CD4-positive, alpha-beta T cell treated with Interleukin-21 for 1 hour (primary cell): ENCODE measurements at regions not wholly inside any gene's neighbourhood (a gene's known extent, or its start where the extent isn't known, plus 50 kb on each side); places are given as distances from the start of the nearest gene placed in this dataset.
"Not testable (repeated sequence)": the region's sequence is repeated elsewhere in the genome, so short reads cannot be mapped to it uniquely, and the experiment has no call there.

ENCODE experiments used
- DNase-seq: peaks from one replicate; pipeline ENCODE4 v3.0.0-alpha.2; 2020

DNA sequence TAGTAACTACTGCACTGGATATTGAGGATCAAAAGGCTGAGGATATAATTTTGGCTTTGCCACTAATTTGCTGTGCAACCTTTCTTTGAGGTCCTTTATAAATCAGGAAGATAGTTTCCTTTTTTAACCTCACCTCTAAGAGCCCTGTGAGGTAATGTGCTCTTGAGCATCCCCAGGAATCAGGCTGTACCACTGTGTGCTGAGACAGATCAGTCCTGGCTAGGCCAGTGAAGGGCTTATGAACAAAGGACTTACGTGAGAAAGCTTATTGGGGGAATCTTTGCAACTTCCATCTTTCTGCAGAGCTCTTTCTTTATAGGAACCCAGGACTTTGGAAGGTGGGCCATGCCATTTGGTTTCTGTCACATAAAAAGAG lies 188.9 kb downstream of the SIPA1L2 start:
- DNase-seq = no peak

DNA sequence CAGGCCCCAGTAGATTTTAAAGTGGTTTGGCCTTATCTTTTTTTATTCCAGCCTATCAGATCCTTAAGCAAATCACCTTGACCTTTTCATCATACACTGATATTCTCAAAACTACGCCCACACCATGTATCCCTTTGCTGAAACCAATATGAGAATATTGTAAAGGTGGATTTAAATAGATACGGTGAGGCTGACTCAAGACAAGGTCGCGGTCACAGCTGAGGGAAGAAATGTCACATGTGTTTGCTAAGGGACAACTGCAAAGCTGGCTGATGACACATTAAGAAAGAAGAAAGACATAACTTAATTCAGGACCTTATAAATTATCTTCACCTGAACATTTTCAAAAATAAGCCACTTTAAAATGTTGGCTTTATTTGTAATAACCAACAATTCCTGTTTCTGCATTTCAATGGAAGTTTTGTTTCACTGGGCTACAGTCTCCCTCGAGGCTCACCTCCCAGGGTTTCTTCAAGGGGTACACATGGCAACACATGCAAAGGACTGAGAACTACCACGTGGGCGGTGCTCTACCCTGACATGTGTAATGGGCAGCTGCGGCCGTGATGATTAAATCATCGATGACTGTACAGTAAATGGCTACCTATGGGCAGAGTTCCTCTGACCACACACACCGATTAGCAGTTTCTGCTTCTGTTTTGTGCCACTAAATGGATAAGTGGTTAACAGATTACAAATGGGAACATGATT lies 189.5 kb downstream of the SIPA1L2 start:
- DNase-seq = no peak

DNA sequence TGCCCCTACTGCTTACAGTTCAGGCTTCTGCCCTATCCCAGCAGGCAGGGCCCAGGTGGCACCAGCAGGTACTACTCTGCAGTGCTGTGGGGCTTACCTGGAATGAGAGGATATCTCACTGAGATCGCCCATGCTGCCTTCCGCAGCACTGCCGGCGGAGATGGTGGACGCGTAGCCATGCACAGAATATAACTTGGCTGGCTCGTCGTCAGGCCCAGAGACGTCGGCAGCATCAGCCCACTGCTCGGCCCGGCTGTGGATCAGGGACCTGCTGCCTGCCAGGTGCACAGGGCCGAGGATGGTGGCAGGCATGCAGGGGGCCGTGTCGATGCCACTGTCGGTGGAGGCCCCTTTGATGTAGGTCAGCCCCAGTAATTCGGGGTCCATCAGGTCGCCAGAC lies 190.9 kb downstream of the SIPA1L2 start:
- DNase-seq = no peak

DNA sequence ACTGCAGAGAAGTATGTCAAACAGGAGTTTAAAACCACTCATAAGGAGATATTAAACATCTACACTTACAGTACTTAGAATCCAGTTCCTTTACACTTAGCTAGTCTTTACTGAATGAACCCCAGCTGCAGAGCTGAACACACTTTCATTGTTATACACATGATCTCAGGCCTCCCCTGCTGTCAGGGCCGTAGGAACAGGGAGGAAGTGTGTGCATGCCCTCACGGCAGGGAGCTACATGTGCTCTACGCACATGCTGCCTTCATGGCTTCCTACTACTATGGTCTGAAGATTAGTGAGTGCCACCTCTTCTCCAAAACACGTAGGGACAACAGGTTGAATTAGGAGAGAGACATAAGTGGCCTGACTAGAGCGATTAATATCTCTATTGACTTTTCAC lies 191.5 kb downstream of the SIPA1L2 start:
- DNase-seq = no peak

DNA sequence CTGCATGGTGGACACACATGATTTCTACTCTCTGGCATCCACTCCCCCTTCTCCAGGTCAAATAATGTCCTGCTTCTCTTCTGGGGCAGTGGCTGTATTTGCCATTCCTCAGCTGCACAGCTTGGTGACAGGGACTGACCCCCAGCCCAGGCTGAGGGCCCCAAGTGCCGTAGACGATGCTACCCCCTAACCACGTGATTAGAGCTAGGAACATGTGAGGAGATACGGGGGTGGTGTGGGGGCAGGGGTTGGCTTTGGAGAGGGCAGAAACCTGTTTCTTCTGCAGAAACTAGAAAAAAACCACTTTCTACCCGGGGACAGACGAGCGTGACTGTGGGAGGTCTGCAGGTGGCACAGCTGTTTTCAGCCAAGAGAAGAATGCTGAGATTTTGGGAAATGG lies 192.4 kb downstream of the SIPA1L2 start:
- no peak for DNase-seq

DNA sequence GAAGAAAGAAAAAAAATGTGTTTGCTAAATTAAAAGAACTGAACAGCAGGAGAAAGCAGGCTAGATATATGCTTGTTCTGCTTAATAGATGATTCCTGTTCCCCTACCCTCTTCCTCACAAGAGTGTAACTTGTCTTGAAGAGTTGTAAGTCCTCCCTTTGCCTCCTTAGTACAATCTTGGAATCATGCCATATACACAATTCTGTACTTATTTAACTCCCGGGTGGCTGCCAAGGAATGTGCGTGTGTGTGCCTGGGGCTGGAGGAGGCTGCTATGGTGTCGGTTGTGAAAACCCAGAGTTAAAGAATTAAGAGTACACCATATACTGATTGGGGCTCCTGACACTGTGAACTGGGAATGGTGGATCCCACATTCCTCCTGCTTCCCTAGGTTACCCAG lies 194.2 kb downstream of the SIPA1L2 start:
- DNase-seq = no peak

DNA sequence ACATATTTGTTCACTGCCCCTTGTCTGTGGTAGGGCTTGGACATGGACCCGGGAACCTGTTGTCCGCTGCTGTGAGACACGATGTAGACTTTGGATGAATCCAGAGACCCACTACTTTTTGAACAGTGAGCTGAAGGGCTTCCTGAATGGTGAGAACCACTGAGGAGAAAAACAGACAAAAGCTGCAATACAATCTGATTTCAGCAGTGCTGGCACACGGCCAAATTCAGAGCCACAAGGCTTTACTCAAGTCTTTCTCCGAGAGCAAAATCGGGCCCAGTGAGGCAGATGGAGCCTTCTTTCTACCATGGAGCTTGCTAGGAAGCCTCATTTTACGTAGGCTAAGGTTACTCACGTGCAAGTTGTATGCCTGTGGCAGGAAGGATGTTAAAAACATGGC lies 197.6 kb downstream of the SIPA1L2 start:
- DNase-seq = no peak

DNA sequence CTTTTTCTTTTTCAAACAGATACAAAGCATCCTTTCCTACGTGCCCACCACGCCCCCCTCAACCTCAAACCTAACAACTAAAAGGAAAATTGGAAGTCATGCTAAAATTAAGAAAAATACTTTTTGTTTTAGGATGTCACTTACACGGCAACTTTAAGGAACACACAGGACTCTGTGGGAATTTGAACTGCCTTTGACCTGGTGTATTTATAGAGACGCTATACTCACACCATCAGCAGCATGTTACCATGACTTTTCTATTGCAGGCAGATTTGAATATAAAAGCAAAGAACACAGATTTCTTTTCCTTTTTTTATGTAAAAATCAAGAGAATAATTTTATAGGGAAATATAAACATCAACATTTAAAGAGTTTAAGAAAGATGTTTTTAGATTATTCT lies 198.2 kb downstream of the SIPA1L2 start:
- DNase-seq = no peak

DNA sequence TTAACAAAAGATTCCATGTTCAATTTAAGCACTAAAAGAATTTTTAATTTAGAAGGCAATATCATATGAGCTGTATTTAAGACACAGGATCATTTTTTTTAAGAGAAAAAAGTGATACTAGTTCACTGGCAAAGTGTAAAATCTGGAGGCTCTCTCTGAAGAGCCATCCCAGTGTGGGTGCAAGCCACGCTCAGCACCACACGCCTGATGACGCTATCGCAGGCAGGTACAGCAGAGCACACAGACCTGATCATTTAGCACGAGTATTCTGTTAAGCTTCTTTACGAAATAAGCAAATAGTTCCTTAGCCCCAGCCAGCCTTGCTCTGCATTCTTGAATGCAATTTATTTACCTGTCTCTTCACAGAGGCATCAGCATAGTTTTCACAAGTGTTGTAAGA lies 198.6 kb downstream of the SIPA1L2 start:
- no peak for DNase-seq

DNA sequence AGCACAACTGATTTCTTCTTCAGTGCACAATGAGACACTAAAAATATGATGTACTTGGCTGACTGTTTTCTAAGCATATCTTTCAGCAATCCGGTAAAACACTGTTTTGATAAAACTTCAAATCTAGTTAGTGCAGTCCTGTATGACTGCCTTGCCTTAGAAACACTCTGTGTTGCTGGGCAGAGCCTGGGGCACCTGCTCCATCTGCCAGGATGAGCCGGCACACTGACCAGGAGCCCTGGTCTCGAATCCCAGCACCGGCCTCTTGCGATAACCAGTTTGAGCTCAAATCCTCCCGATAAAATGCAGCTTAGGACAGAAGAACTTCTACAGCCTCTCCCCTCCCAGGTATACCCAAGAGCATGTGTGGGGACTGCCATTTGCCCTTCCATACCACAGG lies 199.5 kb downstream of the SIPA1L2 start:
- no peak for DNase-seq

DNA sequence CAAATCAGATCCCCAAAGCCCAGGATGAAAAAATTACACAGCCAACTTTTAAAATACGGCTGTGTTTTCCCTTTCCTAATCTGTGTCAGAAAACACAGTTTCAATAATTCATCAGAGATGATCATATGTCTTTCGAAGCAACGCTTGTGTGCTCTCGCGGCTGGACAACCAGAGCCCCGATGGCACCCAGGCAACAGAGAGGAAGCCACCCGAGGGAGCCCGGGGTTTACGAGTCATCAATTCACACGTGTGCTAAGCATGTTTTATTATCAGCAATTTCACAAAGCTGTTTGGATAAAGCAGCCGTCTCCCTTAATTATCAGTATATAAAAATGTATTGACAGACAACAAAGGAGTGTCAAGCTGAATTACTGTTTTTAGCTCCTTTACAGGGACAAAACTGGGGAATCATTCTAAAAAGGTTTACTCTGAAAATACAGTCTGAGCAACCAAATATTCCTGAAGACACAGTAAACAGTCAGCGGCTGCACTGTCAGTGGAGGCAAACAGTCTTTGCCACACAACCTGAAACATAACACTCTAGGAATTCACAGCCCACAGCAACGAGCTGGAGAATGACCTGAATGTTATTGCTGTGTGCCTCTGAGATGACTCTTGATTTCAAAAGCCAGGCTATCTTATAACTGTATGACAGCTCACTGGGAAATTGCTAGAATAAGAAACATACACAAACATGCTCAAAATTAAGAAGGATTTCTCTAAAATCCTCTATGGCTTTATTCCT lies 201.0 kb downstream of the SIPA1L2 start:
- no peak for DNase-seq

DNA sequence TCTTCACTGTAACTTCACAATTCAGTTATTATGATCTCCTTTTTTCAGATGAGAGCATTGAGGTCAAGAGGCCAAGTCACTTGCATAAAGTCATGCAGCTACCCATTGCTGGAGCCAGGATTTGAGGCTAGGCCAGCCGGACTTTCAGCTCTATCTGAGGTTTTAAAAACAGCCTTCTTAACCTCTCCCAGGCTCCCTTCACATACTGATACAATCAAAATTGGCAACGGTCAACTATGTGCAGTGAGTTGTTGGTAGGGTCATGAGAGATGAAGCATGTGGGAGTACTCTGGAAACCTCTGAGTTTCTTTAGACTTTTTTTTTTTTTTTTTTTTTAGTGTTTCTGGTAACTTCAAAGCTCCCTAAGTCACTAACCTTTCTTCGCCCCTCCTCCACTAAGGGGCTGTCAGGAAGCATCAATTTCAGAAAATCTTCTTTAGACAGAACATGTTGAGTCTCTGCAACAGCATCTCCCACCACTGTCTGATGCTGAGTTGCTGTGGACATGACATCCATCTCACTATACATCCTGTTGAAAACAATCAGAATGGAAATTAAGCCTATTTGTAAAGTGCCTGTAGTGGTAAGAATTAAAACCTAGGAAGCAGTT lies 201.8 kb downstream of the SIPA1L2 start:
- DNase-seq = no peak

DNA sequence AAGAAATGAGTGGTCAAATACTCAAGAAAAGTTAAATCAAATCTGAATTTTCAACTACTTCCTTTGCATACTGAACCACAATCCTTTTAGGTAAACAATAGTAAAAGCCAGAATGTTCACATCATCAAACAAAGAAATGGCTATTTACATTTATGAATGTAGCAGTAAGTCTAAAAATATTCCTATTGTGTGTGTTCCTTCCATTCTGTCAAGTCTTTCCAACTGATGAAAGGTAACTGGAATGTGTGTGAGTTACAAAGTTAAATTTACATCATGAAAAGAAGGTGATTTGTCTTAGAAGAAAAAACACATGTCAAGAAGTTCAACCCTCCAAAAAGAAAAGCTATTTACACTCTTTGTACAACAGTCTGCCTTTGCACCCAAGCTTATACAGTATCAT lies 203.1 kb downstream of the SIPA1L2 start:
- no peak for DNase-seq

DNA sequence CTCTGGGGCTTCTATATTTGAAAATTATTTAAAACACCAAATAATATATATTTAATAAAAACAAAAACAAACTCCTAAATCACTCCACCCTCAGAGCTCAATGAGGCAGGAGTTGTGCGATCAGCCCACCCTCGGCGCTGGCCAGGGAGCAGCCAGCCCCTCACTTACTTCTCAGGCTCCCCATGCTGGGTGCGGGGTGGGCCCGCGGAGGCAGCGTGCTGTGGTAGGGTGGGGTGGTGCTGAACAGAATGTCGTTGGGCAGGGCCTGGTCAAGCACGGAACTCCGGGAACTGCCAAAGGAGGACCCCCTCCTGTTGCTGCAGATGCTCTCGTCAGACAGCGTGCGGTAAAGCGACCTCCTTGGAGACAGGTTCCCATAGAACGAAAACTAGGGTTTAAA lies 204.5 kb downstream of the SIPA1L2 start:
- DNase-seq = no peak

DNA sequence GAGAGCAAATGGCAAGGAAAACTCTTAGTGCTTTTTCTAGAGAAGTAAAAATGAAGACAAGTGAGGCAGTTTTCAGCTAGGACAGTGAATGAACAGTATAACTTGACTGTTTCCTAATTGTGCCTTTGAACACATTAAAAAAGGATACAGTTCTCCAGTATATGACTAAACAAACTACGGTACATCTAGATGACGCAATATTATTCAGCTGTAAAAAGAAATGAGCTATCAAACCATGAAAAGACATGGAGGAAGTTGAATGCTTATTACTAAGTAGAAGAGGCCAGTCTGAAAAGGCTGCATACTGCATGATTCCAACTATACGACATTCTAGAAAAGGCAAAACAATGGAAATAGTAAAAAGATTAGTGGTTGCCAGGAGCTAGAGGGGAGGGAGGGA lies 206.3 kb downstream of the SIPA1L2 start:
- DNase-seq = no peak

DNA sequence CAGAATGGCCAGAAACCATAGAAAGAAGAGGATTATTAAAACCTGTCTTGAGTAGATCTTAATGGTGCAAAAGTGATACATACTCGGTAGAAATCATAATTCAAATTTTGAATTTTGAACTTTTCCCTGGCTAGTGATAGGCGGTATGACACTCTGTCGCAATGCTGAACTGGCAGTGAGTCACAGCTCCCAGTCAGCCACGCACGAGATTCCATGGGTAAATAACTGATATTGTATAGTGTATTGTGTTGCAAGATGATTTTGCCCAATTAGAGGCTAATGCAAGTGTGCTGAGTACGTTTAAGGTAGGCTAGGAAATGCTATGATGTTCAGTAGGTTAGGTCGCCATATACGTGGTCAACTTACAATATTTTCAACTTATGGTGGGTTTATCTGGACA lies 207.0 kb downstream of the SIPA1L2 start:
- no peak for DNase-seq

DNA sequence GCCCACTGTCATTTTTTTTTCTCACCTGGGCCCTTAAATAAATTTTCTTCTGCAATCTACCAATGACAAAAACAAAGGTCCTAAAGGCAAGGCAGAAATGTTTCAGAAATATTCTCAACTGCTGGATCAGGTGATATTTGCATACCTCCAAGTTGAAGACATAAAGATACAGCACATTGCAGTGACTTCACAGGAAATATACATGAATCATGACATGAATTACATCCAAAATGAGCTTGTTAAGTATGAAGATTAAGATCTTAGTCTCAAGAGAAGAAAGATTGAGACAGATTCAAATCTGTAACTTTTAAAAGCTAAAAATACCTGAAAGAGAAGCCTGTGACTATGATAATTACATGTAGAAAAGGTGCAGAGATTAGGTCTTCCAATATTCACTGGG lies 207.8 kb downstream of the SIPA1L2 start:
- DNase-seq = no peak

DNA sequence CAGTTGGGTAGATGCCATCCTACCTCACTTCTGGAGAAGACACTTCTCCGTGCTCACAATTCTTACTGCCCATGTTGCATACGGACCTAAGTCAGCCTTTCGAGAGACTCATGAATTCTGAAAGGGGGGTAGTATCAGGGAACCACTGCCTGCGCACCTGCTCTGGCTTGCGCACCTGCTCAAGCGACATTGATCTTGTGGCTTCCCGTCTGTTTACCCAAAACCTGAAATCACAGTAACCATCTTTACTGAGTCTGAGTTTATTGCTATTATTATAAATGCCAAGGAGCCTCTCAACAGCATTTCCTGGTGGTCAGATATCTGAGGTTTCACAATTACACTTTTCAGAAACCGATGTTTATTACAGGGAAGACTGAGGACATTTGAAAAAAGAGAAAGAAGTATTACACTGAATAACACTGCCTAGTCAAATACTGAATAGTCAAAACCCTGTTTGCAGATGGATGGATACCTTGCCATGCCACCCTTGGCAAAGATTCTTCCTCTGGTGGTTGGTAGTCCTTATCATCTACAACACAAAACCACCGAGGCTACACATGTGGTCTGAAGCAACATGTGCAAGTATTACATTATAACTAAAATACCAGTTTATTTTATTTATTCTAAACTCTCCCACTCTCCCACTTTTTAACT lies 208.7 kb downstream of the SIPA1L2 start:
- DNase-seq = no peak

DNA sequence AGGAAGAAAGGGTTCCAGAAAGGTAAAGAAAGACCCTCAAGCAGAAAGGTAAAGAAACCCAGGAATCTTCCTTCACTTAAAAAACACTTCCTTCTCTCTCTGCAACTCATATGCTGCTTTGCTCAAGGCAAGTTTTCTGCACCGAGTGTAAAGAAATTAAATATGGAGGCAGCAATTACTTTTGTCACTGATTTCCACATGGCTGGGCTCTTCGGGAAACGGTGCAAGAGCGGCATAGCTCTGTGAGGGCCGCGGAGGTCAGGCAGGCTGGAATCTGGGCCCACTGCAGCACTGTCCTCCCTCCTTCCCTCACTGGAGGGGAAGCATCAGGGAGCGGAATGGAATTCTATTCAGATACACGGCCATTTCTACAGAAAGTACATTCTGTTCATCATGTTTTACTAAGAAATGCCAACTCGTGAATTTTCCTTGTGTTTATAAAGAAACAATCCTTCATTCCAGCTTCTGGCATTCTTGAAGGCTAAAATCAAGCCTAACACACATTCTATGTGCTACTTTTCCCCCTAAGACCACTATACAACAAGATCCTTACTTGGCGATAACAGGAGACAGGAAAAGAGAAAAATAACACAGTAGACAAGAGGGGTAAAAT lies 212.2 kb downstream of the SIPA1L2 start:
- DNase-seq = no peak

DNA sequence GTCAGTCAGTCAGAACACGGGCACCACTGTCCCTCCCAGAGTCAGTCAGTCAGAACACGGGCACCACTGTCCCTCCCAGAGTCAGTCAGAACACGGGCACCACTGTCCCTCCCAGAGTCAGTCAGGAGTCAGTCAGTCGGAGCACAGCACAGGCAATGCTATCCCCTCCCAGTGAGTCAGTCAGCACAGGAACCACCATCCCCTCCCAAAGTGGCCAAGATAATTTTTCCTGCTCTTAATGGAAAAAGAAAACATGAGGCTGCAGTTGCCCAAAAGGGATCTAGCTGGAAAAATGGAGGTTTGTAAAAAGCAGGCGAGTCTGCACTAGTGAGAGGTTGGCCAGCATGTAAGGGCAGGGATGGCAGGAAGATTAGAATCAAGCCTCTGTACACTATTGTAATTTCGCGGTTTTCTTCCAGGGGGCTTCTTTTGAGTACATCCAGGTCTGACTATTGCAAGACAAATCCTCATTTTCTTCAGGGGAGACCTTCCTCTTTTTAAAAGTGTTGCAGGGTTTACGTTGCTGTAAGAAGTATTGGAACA lies 213.8 kb downstream of the SIPA1L2 start:
- DNase-seq = no peak

DNA sequence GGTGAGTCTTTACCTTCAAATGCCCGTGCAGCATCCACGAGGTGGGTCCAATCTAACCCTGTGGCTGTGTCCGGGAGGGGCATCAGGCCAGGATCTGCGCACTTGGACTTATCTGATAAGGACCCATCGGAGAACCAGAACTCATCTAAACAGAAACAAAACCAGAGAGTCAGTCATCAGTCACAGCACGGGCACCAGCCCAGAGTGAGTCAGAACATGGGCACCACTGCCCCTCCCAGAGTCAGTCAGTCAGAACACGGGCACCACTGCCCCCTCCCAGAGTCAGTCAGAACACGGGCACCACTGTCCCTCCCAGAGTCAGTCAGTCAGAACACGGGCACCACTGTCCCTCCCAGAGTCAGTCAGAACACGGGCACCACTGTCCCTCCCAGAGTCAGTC lies 214.5 kb downstream of the SIPA1L2 start:
- not testable (repeated sequence) for DNase-seq

DNA sequence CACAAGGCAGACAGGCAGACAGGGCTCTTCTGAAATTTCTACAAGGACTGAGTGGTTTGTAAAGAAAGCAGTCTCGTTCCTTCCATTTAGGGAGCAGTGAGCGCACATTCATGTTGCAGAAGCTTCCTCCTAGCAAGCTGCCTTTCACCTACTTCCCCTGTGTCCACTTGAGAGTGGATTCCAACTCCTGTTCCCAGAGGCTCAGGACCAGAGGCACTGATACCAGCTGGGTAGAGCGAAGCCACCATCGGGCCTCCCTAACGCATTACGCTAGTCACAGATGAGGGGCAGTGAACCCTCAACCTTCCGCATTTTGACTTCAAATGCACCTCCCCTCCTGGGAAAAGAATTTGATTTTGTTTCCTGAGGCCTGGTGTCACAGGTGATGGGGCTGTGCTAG lies 215.8 kb downstream of the SIPA1L2 start:
- no peak for DNase-seq

DNA sequence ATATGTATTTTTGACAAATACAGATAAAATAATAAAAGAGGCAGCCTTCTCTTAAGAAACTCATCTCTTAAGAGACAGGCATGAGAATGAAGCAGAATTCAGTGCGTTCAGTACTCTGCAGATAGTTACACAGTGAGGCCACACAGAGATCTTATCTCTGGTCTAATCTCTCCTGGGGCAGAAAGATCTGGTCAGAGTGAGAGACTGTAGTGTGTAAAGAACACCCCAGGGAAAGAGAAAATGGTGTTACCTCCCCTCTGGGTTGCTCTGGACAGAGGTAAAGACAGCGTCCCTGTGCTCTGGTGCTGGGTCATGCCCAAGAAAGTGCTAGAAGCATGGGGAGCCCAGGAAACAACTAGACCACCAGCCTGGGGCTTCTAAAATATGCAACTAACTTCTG lies 216.3 kb downstream of the SIPA1L2 start:
- DNase-seq = no peak
